Ovary (tissue), 7 donors: ENCODE measurements at regions not wholly inside any gene's neighbourhood (a gene's known extent, or its start where the extent isn't known, plus 50 kb on each side); places are given as distances from the start of the nearest gene placed in this dataset. TPM values are rescaled to one million over a fixed set of nuclear protein-coding genes. Genes with fewer than 3 reads are reported as not detected.

Experiments used
- DNase-seq, 5 donors: peaks; one replicate each; pipeline ENCODE4 v3.0.0-alpha.2; 2019 to 2020
- H3K27ac ChIP-seq, 2 donors: fragments of 200-600 bp; one replicate each; pipeline versions ENCODE4 v1.5.1 to v1.8.0; 2019 to 2022
- H3K27me3 ChIP-seq: fragments of 200-600 bp; one replicate; pipeline ENCODE4 v1.8.0; 2022
- H3K36me3 ChIP-seq: fragments of 200-600 bp; sonication (generic); one replicate; pipeline ENCODE4 v1.5.1; 2019
- H3K4me1 ChIP-seq: one replicate; pipeline ENCODE4 v1.8.1; 2013; ENCODE audit warnings: mild to moderate bottlenecking, moderate library complexity; ENCODE audit not compliant: insufficient read depth
- H3K4me3 ChIP-seq: fragments of 200-600 bp; sonication (generic); one replicate; pipeline ENCODE4 v1.5.1; 2017
- H3K9me3 ChIP-seq, 2 donors: fragments of 200-600 bp in 1 of 2; sonication (generic) in 1 of 2; one replicate each; pipeline versions ENCODE4 v1.5.1 to v1.8.1; 2013 to 2019; ENCODE audit warnings: mild to moderate bottlenecking in 1 of 2, moderate library complexity in 1 of 2
- CTCF ChIP-seq, 3 donors: fragments of 450-650 bp in 2 of 3; fragments of 200-600 bp in 1 of 3; IDR thresholded peaks; one replicate each; pipeline versions ENCODE4 v1.5.1 to v1.8.0; 2016 to 2022; ENCODE audit warnings: antibody characterized with exemption in 3 of 3, mild to moderate bottlenecking in 1 of 3
- EP300 ChIP-seq: sonication (generic); formaldehyde crosslinking; IDR thresholded peaks from one replicate; pipeline ENCODE4 v1.6.1; 2017; ENCODE audit warnings: antibody characterized with exemption
- POLR2A ChIP-seq: fragments of 450-650 bp; IDR thresholded peaks from one replicate; pipeline ENCODE4 v1.6.1; 2017; ENCODE audit warnings: antibody characterized with exemption, mild to moderate bottlenecking, moderate library complexity
- WGBS, 3 donors: extraction: QIAGEN DNeasy Blood & Tissue Kit in 1 of 3; methylation state at CpG; one replicate each; pipeline versions ENCODE4 v1.1.5 to v1.1.7; 2013 to 2017; 5-methylcytosine and 5-hydroxymethylcytosine counted together
- intact Hi-C, 4 donors: fragments of 100-400 bp; cut with DNase I; formaldehyde crosslinking; loops; one replicate each; pipeline versions ENCODE4 v1.11.0 to v1.15.1; 2022 to 2023
- small RNA-seq: library from RNA; depleted of rRNA; stranded (forward); fragments of <200 nt; gene quantifications from one replicate; pipeline ENCODE3, GENCODE V24; 2016
- donor health status: DM: no; HTN: no; CAD: no; lungs with moderate emphysema.
- donor health status: DM: no; HTN: no; CAD: no.
- donor health status: Bipolar disorder and iron deficiency.
- donor health status: DM: no; HTN: no; CAD: no.
- donor health status: DM: yes; HTN: yes; CAD: no.

- Histone ChIP-seq H3K4me3 (no peak overlapping the region), H3K4me1 (no peaks in the 10 kb centered on the region), H3K27me3 (no peaks in the 10 kb centered on the region), H3K36me3 (no peaks in the 10 kb centered on the region), H3K27ac (no peak overlapping the region), H3K9me3 (no peaks in the 10 kb centered on the region)
- WGBS, 3 donors = 61 to 73% (median 67%) methylated on average over 1 of the region's 1 CpG
- intact Hi-C loops = no loop called here
- no peak for DNase-seq
- no peak for TF ChIP-seq EP300
- TF ChIP-seq CTCF (IDR thresholded peaks at IDR 0.05) = no peak
- TF ChIP-seq POLR2A = no peak
Measured at GRCh38 chr5:130251931-130252330, 347.7 kb downstream of the CHSY3 start.

- WGBS, 3 donors = 60 to 75% (median 75%) methylated on average over 4 of the region's 4 CpGs
Measured at GRCh38 chr5:130243641-130244040, 339.4 kb downstream of the CHSY3 start.

GRCh38 chr5:130237721-130238120 lies 333.5 kb downstream of the CHSY3 start:
- Histone ChIP-seq H3K27ac (no peak overlapping the region), H3K9me3 (no peaks in the 10 kb centered on the region), H3K36me3 (no peaks in the 10 kb centered on the region), H3K4me1 (no peaks in the 10 kb centered on the region), H3K27me3 (peaks cover 4% of the 10 kb centered on the region), H3K4me3 (no peak overlapping the region)
- intact Hi-C loops = no loop called here
- DNase-seq = no peak
- TF ChIP-seq EP300 (no peak), CTCF (IDR thresholded peaks at IDR 0.05) (no peak), POLR2A (no peak)
- WGBS, 3 donors = 33 to 46% (median 40%) methylated on average over 3 of the region's 3 CpGs

More at GRCh38 chr5:130243641-130244040, 339.4 kb downstream of the CHSY3 start:
- no peak for TF ChIP-seq POLR2A
- no peak for TF ChIP-seq CTCF (IDR thresholded peaks at IDR 0.05)
- TF ChIP-seq EP300 = no peak
- no peak overlapping the region for H3K27ac ChIP-seq
- no peak overlapping the region for H3K4me3 ChIP-seq
- H3K4me1 ChIP-seq = no peaks in the 10 kb centered on the region
- H3K27me3 ChIP-seq = no peaks in the 10 kb centered on the region
- DNase-seq = no peak
- intact Hi-C loops = no loop called here
- H3K36me3 ChIP-seq = no peaks in the 10 kb centered on the region
- H3K9me3 ChIP-seq = no peaks in the 10 kb centered on the region

Small RNA genes lying in the stretch of these regions (small RNA-seq; reads per million reads assigned to genes)
- not detected for gene AC113367.2
- gene RNU7-53P = not detected
